IMR-90 (cell line): ENCODE measurements at regions not wholly inside any gene's neighbourhood (a gene's known extent, or its start where the extent isn't known, plus 50 kb on each side); places are given as distances from the start of the nearest gene placed in this dataset.

Experiments used
- ATAC-seq: fragments of 200-7000 bp; cut with Tn5 transposase; 2 replicates; pipeline ENCODE4 v1.9.1; 2020; ENCODE audit warnings: low read depth, mild to moderate bottlenecking, moderate library complexity
- BruUV-seq: library from RNA; stranded (reverse); fragments of 400-500 nt; replicated peaks from 2 replicates; lab custom pipeline; 2021; lab: Mats Ljungman, UMichigan
- CTCF ChIA-PET: fragments of 300-600 bp; formaldehyde crosslinking; extraction: SDS; loops from one replicate; lab custom pipeline; 2021; ENCODE audit warnings: antibody characterized with exemption; lab: Yijun Ruan, JAX
- POLR2A ChIA-PET: fragments of 300-600 bp; sonication (Branson Sonifier 250); formaldehyde crosslinking; loops from one replicate; lab custom pipeline; 2022; ENCODE audit warnings: antibody characterized with exemption; ENCODE audit not compliant: unreplicated experiment; lab: Charles Lee
- DNase-seq: peaks from one replicate; pipeline ENCODE4 v3.0.0; 2013
- H2AFZ ChIP-seq: replicated peaks from 2 replicates; pipeline ENCODE3; 2013; ENCODE audit warnings: low read length, mild to moderate bottlenecking; ENCODE audit not compliant: poor library complexity
- H2AK5ac ChIP-seq: 2 replicates; pipeline ENCODE4 v1.6.1; 2013; ENCODE audit warnings: low read depth, low read length, inconsistent platforms
- H2AK9ac ChIP-seq: replicated peaks from 2 replicates; pipeline ENCODE3; 2013; ENCODE audit warnings: mild to moderate bottlenecking, low read depth, low read length, moderate library complexity; ENCODE audit not compliant: poor library complexity
- H2BK120ac ChIP-seq: 2 replicates; pipeline ENCODE4 v1.6.1; 2013; ENCODE audit warnings: low read depth, low read length, inconsistent platforms
- H2BK15ac ChIP-seq: 3 replicates; pipeline ENCODE4 v1.6.1; 2013; ENCODE audit warnings: low read depth, low read length, inconsistent platforms
- H2BK20ac ChIP-seq: 2 replicates; pipeline ENCODE4 v1.6.1; 2013; ENCODE audit warnings: low read depth, mild to moderate bottlenecking, inconsistent platforms, low read length, moderate library complexity
- H2BK5ac ChIP-seq: 2 replicates; pipeline ENCODE4 v1.6.1; 2013; ENCODE audit warnings: mild to moderate bottlenecking, low read depth, low read length, inconsistent platforms; ENCODE audit not compliant: poor library complexity, severe bottlenecking
- H3K14ac ChIP-seq: replicated peaks from 2 replicates; pipeline ENCODE4 v1.6.1; 2013; ENCODE audit warnings: low read depth, low read length, inconsistent platforms
- H3K18ac ChIP-seq: 2 replicates; pipeline ENCODE4 v1.6.1; 2013; ENCODE audit warnings: low read depth, low read length, control low read depth
- H3K23ac ChIP-seq: 2 replicates; pipeline ENCODE4 v1.6.1; 2013; ENCODE audit warnings: low read depth, low read length, inconsistent platforms
- H3K27ac ChIP-seq: 2 replicates; pipeline ENCODE4 v1.5.1; 2013; ENCODE audit warnings: mild to moderate bottlenecking, control low read depth, low read length; ENCODE audit not compliant: insufficient read depth
- H3K27me3 ChIP-seq: 2 replicates; pipeline ENCODE4 v1.6.1; 2013; ENCODE audit warnings: low read length; ENCODE audit not compliant: control insufficient read depth, insufficient read depth
- H3K36me3 ChIP-seq: 2 replicates; pipeline ENCODE4 v1.6.1; 2013; ENCODE audit warnings: low read length, mixed read lengths; ENCODE audit not compliant: control insufficient read depth, insufficient read depth
- H3K4ac ChIP-seq: 2 replicates; pipeline ENCODE4 v1.6.1; 2013; ENCODE audit warnings: low read depth, low read length, inconsistent platforms
- H3K4me1 ChIP-seq: 2 replicates; pipeline ENCODE4 v1.6.1; 2013; ENCODE audit warnings: low read length, mixed read lengths; ENCODE audit not compliant: control insufficient read depth, insufficient read depth
- H3K4me2 ChIP-seq: 2 replicates; pipeline ENCODE4 v1.6.1; 2013; ENCODE audit warnings: low read depth, mild to moderate bottlenecking, control low read depth, low read length, moderate library complexity
- H3K4me3 ChIP-seq: 2 replicates; pipeline ENCODE4 v1.5.1; 2013; ENCODE audit warnings: low read depth, mild to moderate bottlenecking, control low read depth, low read length, moderate library complexity; ENCODE audit not compliant: insufficient read depth
- H3K56ac ChIP-seq: 2 replicates; pipeline ENCODE4 v1.6.1; 2013; ENCODE audit warnings: low read length, inconsistent platforms; ENCODE audit not compliant: insufficient read depth; ENCODE audit errors: extremely low read depth
- H3K79me1 ChIP-seq, 2 experiments: 2 replicates each; pipeline ENCODE4 v1.6.1; 2013; ENCODE audit warnings: low read length in 2 of 2, inconsistent platforms in 1 of 2, low read depth in 1 of 2
- H3K9ac ChIP-seq: 2 replicates; pipeline ENCODE4 v1.6.1; 2013; ENCODE audit warnings: low read depth, low read length, control low read depth
- H3K9me1 ChIP-seq: 2 replicates; pipeline ENCODE4 v1.6.1; 2013; ENCODE audit warnings: low read length, inconsistent platforms; ENCODE audit not compliant: insufficient read depth
- H3K9me3 ChIP-seq: 2 replicates; pipeline ENCODE4 v1.6.1; 2013; ENCODE audit warnings: low read length; ENCODE audit not compliant: control insufficient read depth, insufficient read depth
- H4K20me1 ChIP-seq: 2 replicates; pipeline ENCODE4 v1.6.1; 2013; ENCODE audit warnings: low read length, inconsistent platforms; ENCODE audit not compliant: insufficient read depth
- H4K5ac ChIP-seq: 2 replicates; pipeline ENCODE4 v1.6.1; 2013; ENCODE audit warnings: mild to moderate bottlenecking, low read depth, low read length, control low read depth
- H4K8ac ChIP-seq, 2 experiments: 2 replicates each; pipeline ENCODE4 v1.6.1; 2013; ENCODE audit warnings: low read depth in 2 of 2, low read length in 2 of 2, control low read depth in 1 of 2, inconsistent platforms in 1 of 2
- H4K91ac ChIP-seq: 2 replicates; pipeline ENCODE4 v1.6.1; 2013; ENCODE audit warnings: low read depth, low read length, inconsistent platforms; ENCODE audit not compliant: insufficient read depth
- BHLHE40 ChIP-seq: fragments of 150-350 bp; IDR thresholded peaks from 2 replicates; pipeline ENCODE4 v1.6.1; 2016; ENCODE audit warnings: mild to moderate bottlenecking, low read depth, low read length
- CEBPB ChIP-seq: IDR thresholded peaks from 2 replicates; pipeline ENCODE4 v1.6.1; 2012; ENCODE audit warnings: low read depth, low read length, improper control_type of control experiment
- CHD1 ChIP-seq: IDR thresholded peaks from 2 replicates; pipeline ENCODE4 v1.6.1; 2012; ENCODE audit warnings: low read depth, low read length, improper control_type of control experiment
- MAZ ChIP-seq: IDR thresholded peaks from 2 replicates; pipeline ENCODE4 v1.6.1; 2012; ENCODE audit warnings: low read depth, mild to moderate bottlenecking, low read length, improper control_type of control experiment, moderate library complexity, borderline replicate concordance
- MXI1 ChIP-seq: IDR thresholded peaks from 2 replicates; pipeline ENCODE4 v1.6.1; 2012; ENCODE audit warnings: low read depth, mild to moderate bottlenecking, low read length, moderate library complexity, borderline replicate concordance
- POLR2A ChIP-seq: IDR thresholded peaks from 2 replicates; pipeline ENCODE4 v1.6.1; 2012; ENCODE audit warnings: mild to moderate bottlenecking, low read depth, low read length
- RAD21 ChIP-seq: IDR thresholded peaks from 2 replicates; pipeline ENCODE4 v1.6.1; 2012; ENCODE audit warnings: low read length, improper control_type of control experiment
- WGBS, 2 experiments: methylation state at CpG; one replicate each; pipeline versions ENCODE4 v1.1.5 to v1.1.7; 2013; ENCODE audit warnings: missing lambda C conversion rate in 2 of 2; ENCODE audit not compliant: insufficient read length in 1 of 2; ENCODE audit errors: extremely low coverage in 2 of 2; 5-methylcytosine and 5-hydroxymethylcytosine counted together
- dilution Hi-C: fragments of 300-500 bp; cut with HindIII; formaldehyde crosslinking; loops from one replicate; pipeline ENCODE4 v1.14.3; 2018; ENCODE audit warnings: low sequenced_read_pairs; ENCODE audit not compliant: unreplicated experiment
- in situ Hi-C: fragments of 300-500 bp; cut with MboI; formaldehyde crosslinking; loops from 3 replicates; pipeline ENCODE4 v1.14.3; 2019; ENCODE audit warnings: low sequenced_read_pairs, inconsistent platforms, mixed read lengths
- intact Hi-C: fragments of 100-400 bp; cut with micrococcal nuclease; formaldehyde crosslinking; loops from 2 replicates; pipeline ENCODE4 v1.10.0; 2022
- TF ChIP-seq, protein P1 (sequence below): fragments of 150-350 bp; IDR thresholded peaks from 2 replicates; pipeline ENCODE4 v1.6.1; 2017; ENCODE audit warnings: mild to moderate bottlenecking, antibody characterized with exemption, low read length, low read depth
- TF ChIP-seq, protein P2 (sequence below): fragments of 150-350 bp; IDR thresholded peaks from 2 replicates; pipeline ENCODE4 v1.6.1; 2016; ENCODE audit warnings: low read depth, mild to moderate bottlenecking, low read length, moderate library complexity, borderline replicate concordance
- TF ChIP-seq, protein P3 (sequence below): conservative IDR thresholded peaks from 2 replicates; pipeline ENCODE4 v1.5.1; 2012; ENCODE audit warnings: mild to moderate bottlenecking, low read depth, low read length, improper control_type of control experiment

DNA sequence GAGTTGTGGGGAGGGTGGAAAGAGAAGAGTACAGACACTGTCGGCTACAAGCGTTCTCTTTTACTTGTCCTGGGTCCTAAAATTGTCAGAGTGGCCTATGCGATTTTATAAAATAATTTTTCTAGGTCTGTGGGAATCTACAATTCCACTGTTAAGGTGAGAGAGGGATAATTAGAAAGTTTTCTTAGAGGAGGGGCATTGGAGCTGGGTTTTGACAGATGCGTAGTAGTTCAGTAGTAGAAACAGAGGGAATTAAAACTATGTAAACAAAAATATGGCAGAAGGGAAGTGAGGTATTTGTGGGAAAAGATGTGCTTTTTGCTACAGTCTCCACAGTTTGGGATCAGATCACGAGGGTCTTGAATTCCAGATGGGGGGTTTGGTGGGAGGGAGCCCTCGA is 129.1 kb upstream of the SHB start:
- ATAC-seq (no peak), DNase-seq (no peak)
- H2BK15ac ChIP-seq = no peak overlapping the region
- no peak overlapping the region for H4K91ac ChIP-seq
- 81% methylated on average over 2 of the region's 6 CpGs; no CpG with 5 or more reads in 1 of the 2 experiments for WGBS, 2 experiments
- no peak overlapping the region for H2AK5ac ChIP-seq
- no peak overlapping the region for H3K27ac ChIP-seq
- H2BK120ac ChIP-seq = no peak overlapping the region
- no peaks in the 10 kb centered on the region for H3K4me1 ChIP-seq
- ChIA-PET POLR2A (no interaction called here), CTCF (no interaction called here)
- no peaks in the 10 kb centered on the region for H3K36me3 ChIP-seq
- H3K4me3 ChIP-seq = no peak overlapping the region
- H3K27me3 ChIP-seq = peaks cover 40% of the 10 kb centered on the region
- H2AK9ac ChIP-seq = no peak overlapping the region
- no peak overlapping the region for H3K23ac ChIP-seq
- no peak overlapping the region for H4K5ac ChIP-seq
- no peak overlapping the region for H3K56ac ChIP-seq
- no peak overlapping the region for H2BK20ac ChIP-seq
- no peaks in the 10 kb centered on the region for H3K79me1 ChIP-seq
- intact Hi-C loops (no loop called here), dilution Hi-C loops (no loop called here), in situ Hi-C loops (no loop called here)
- no peak overlapping the region for H3K14ac ChIP-seq
- H3K9me3 ChIP-seq = peaks cover 2% of the 10 kb centered on the region; the same call in 1 of the 2 replicates
- TF ChIP-seq, protein P1, sequence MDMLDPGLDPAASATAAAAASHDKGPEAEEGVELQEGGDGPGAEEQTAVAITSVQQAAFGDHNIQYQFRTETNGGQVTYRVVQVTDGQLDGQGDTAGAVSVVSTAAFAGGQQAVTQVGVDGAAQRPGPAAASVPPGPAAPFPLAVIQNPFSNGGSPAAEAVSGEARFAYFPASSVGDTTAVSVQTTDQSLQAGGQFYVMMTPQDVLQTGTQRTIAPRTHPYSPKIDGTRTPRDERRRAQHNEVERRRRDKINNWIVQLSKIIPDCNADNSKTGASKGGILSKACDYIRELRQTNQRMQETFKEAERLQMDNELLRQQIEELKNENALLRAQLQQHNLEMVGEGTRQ = no peak
- TF ChIP-seq MAZ (no peak), CEBPB (no peak), RAD21 (no peak), POLR2A (no peak), CHD1 (no peak), BHLHE40 (no peak), MXI1 (no peak)
- TF ChIP-seq, protein P2, sequence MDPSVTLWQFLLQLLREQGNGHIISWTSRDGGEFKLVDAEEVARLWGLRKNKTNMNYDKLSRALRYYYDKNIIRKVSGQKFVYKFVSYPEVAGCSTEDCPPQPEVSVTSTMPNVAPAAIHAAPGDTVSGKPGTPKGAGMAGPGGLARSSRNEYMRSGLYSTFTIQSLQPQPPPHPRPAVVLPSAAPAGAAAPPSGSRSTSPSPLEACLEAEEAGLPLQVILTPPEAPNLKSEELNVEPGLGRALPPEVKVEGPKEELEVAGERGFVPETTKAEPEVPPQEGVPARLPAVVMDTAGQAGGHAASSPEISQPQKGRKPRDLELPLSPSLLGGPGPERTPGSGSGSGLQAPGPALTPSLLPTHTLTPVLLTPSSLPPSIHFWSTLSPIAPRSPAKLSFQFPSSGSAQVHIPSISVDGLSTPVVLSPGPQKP = no peak
- TF ChIP-seq, protein P3, sequence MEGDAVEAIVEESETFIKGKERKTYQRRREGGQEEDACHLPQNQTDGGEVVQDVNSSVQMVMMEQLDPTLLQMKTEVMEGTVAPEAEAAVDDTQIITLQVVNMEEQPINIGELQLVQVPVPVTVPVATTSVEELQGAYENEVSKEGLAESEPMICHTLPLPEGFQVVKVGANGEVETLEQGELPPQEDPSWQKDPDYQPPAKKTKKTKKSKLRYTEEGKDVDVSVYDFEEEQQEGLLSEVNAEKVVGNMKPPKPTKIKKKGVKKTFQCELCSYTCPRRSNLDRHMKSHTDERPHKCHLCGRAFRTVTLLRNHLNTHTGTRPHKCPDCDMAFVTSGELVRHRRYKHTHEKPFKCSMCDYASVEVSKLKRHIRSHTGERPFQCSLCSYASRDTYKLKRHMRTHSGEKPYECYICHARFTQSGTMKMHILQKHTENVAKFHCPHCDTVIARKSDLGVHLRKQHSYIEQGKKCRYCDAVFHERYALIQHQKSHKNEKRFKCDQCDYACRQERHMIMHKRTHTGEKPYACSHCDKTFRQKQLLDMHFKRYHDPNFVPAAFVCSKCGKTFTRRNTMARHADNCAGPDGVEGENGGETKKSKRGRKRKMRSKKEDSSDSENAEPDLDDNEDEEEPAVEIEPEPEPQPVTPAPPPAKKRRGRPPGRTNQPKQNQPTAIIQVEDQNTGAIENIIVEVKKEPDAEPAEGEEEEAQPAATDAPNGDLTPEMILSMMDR = no peak
- no peaks in the 10 kb centered on the region for H4K20me1 ChIP-seq
- H3K18ac ChIP-seq = no peak overlapping the region
- H3K4me2 ChIP-seq = no peak overlapping the region
- H4K8ac ChIP-seq = no peak overlapping the region
- H3K9me1 ChIP-seq = no peaks in the 10 kb centered on the region
- BruUV-seq = no TSS peak
- peak overlapping the region; percentile 56 for H2AFZ ChIP-seq
- no peak overlapping the region for H3K4ac ChIP-seq
- no peak overlapping the region for H3K9ac ChIP-seq
- no peak overlapping the region for H2BK5ac ChIP-seq
